Trophoblast cell (in vitro differentiated cells and primary cell): ENCODE measurements at regions not wholly inside any gene's neighbourhood (a gene's known extent, or its start where the extent isn't known, plus 50 kb on each side); places are given as distances from the start of the nearest gene placed in this dataset.

Experiments used
- DNase-seq, 2 donors: peaks; one replicate each; pipeline ENCODE4 v3.0.0-alpha.2; 2016
- H2AFZ ChIP-seq: 2 replicates; pipeline ENCODE4 v1.6.1; 2013; ENCODE audit warnings: low read length, moderate library complexity, mild to moderate bottlenecking; ENCODE audit not compliant: insufficient read depth, poor library complexity
- H2AK5ac ChIP-seq: 2 replicates; pipeline ENCODE4 v1.6.1; 2013; ENCODE audit warnings: mild to moderate bottlenecking, low read length
- H2BK120ac ChIP-seq: 2 replicates; pipeline ENCODE4 v1.6.1; 2013; ENCODE audit warnings: low read length, mild to moderate bottlenecking, moderate library complexity; ENCODE audit not compliant: insufficient read depth, poor library complexity
- H2BK12ac ChIP-seq: 2 replicates; pipeline ENCODE4 v1.6.1; 2013; ENCODE audit warnings: mild to moderate bottlenecking, low read length, moderate library complexity
- H2BK5ac ChIP-seq: 2 replicates; pipeline ENCODE4 v1.6.1; 2013; ENCODE audit warnings: low read length, low read depth, moderate library complexity, mild to moderate bottlenecking; ENCODE audit not compliant: poor library complexity
- H3K14ac ChIP-seq: 2 replicates; pipeline ENCODE4 v1.6.1; 2013; ENCODE audit warnings: mild to moderate bottlenecking, low read length
- H3K18ac ChIP-seq: 2 replicates; pipeline ENCODE4 v1.6.1; 2013; ENCODE audit warnings: mild to moderate bottlenecking, low read length
- H3K23ac ChIP-seq: 2 replicates; pipeline ENCODE4 v1.6.1; 2013; ENCODE audit warnings: low read length
- H3K27ac ChIP-seq: 2 replicates; pipeline ENCODE4 v1.5.1; 2013; ENCODE audit warnings: low read depth, mild to moderate bottlenecking, inconsistent platforms, low read length, moderate library complexity
- H3K27me3 ChIP-seq: 2 replicates; pipeline ENCODE4 v1.6.1; 2013; ENCODE audit warnings: inconsistent platforms, mild to moderate bottlenecking, low read length, moderate library complexity; ENCODE audit not compliant: insufficient read depth
- H3K36me3 ChIP-seq, 2 experiments: 1 replicate in 1 of 2; 2 replicates in 1 of 2; pipeline ENCODE4 v1.6.1; 2013; ENCODE audit warnings: low read length in 2 of 2, mild to moderate bottlenecking in 2 of 2, moderate library complexity in 1 of 2; ENCODE audit not compliant: insufficient read depth in 2 of 2, control insufficient read depth in 1 of 2
- H3K4ac ChIP-seq: 2 replicates; pipeline ENCODE4 v1.6.1; 2013; ENCODE audit warnings: low read depth, mild to moderate bottlenecking, low read length, moderate library complexity
- H3K4me1 ChIP-seq, 2 experiments: 1 replicate in 1 of 2; 2 replicates in 1 of 2; pipeline ENCODE4 v1.6.1; 2013; ENCODE audit warnings: low read length in 2 of 2, mild to moderate bottlenecking in 2 of 2, moderate library complexity in 1 of 2; ENCODE audit not compliant: insufficient read depth in 2 of 2, control insufficient read depth in 1 of 2
- H3K4me2 ChIP-seq: 2 replicates; pipeline ENCODE4 v1.6.1; 2013; ENCODE audit warnings: inconsistent platforms, mild to moderate bottlenecking, low read length, moderate library complexity
- H3K4me3 ChIP-seq: 2 replicates; pipeline ENCODE4 v1.5.1; 2013; ENCODE audit warnings: mild to moderate bottlenecking, low read depth, low read length, inconsistent platforms
- H3K79me1 ChIP-seq: one replicate; pipeline ENCODE4 v1.6.1; 2013; ENCODE audit warnings: low read length
- H3K79me2 ChIP-seq: 2 replicates; pipeline ENCODE4 v1.6.1; 2013; ENCODE audit warnings: low read length, mild to moderate bottlenecking; ENCODE audit not compliant: control insufficient read depth, insufficient read depth, poor library complexity
- H3K9ac ChIP-seq: 2 replicates; pipeline ENCODE4 v1.6.1; 2013; ENCODE audit warnings: mild to moderate bottlenecking, low read length
- H3K9me3 ChIP-seq: 2 replicates; pipeline ENCODE4 v1.6.1; 2013; ENCODE audit warnings: low read depth, mild to moderate bottlenecking, control low read depth, inconsistent platforms, low read length; ENCODE audit not compliant: insufficient read depth
- H4K12ac ChIP-seq: 2 replicates; pipeline ENCODE4 v1.6.1; 2013; ENCODE audit warnings: low read depth, mild to moderate bottlenecking, low read length, moderate library complexity
- H4K8ac ChIP-seq: 2 replicates; pipeline ENCODE4 v1.6.1; 2013; ENCODE audit warnings: low read depth, mild to moderate bottlenecking, low read length, moderate library complexity
- H4K91ac ChIP-seq: one replicate; pipeline ENCODE4 v1.6.1; 2013; ENCODE audit warnings: low read depth, mild to moderate bottlenecking, low read length, moderate library complexity
- WGBS: extraction: QIAGEN DNeasy Blood & Tissue Kit; methylation state at CpG from one replicate; pipeline ENCODE4 v1.1.7; 2013; ENCODE audit warnings: missing lambda C conversion rate; ENCODE audit not compliant: insufficient read length, insufficient coverage; ENCODE audit errors: extremely low coverage; 5-methylcytosine and 5-hydroxymethylcytosine counted together

GRCh38 chr6:166029506-166029905, 138.1 kb downstream of the TBXT start:
- Histone ChIP-seq H2BK120ac (no peak overlapping the region), H3K9me3 (peaks cover 5% of the 10 kb centered on the region), H3K79me1 (no peaks in the 10 kb centered on the region), H2AK5ac (no peak overlapping the region), H3K27ac (no peak overlapping the region), H3K4me3 (no peak overlapping the region), H2BK12ac (no peak overlapping the region), H3K14ac (no peak overlapping the region), H4K12ac (no peak overlapping the region), H3K4me1 (no peaks in the 10 kb centered on the region), H2AFZ (no peak overlapping the region), H3K27me3 (no peaks in the 10 kb centered on the region), H3K36me3 (no peaks in the 10 kb centered on the region), H3K4ac (no peak overlapping the region), H3K18ac (no peak overlapping the region), H3K79me2 (no peaks in the 10 kb centered on the region), H4K91ac (no peak overlapping the region), H3K23ac (no peak overlapping the region), H3K4me2 (no peak overlapping the region), H3K9ac (no peak overlapping the region), H2BK5ac (no peak overlapping the region), H4K8ac (no peak overlapping the region)
- peak; percentile 9 to 23 for DNase-seq
- WGBS = no CpG with 5 or more reads among the region's 3 CpGs

- no peak overlapping the region for H3K4me2 ChIP-seq
- no peak overlapping the region for H2BK5ac ChIP-seq
- H4K8ac ChIP-seq = no peak overlapping the region
- no peaks in the 10 kb centered on the region for H3K27me3 ChIP-seq
- H2AFZ ChIP-seq = no peak overlapping the region
- no peak overlapping the region for H3K27ac ChIP-seq
- no peak overlapping the region for H3K18ac ChIP-seq
- no CpG with 5 or more reads among the region's 3 CpGs for WGBS
- no peaks in the 10 kb centered on the region for H3K79me1 ChIP-seq
- H2BK120ac ChIP-seq = no peak overlapping the region
- H3K4me1 ChIP-seq = no peaks in the 10 kb centered on the region
- no peak overlapping the region for H3K14ac ChIP-seq
- no peak overlapping the region for H3K23ac ChIP-seq
- DNase-seq = no peak
- H2AK5ac ChIP-seq = no peak overlapping the region
- H3K36me3 ChIP-seq = no peaks in the 10 kb centered on the region
- no peak overlapping the region for H4K91ac ChIP-seq
- H3K4me3 ChIP-seq = no peak overlapping the region
- no peak overlapping the region for H3K9ac ChIP-seq
- H3K4ac ChIP-seq = no peak overlapping the region
- H3K79me2 ChIP-seq = no peaks in the 10 kb centered on the region
- H4K12ac ChIP-seq = no peak overlapping the region
- peaks cover 5% of the 10 kb centered on the region for H3K9me3 ChIP-seq
- no peak overlapping the region for H2BK12ac ChIP-seq
Measured at GRCh38 chr6:166027761-166028160, 139.9 kb downstream of the TBXT start.

- Histone ChIP-seq H2AFZ (no peak overlapping the region), H3K79me1 (no peaks in the 10 kb centered on the region), H2BK120ac (no peak overlapping the region), H3K18ac (no peak overlapping the region), H2BK12ac (no peak overlapping the region), H4K8ac (no peak overlapping the region), H3K79me2 (no peaks in the 10 kb centered on the region), H2BK5ac (no peak overlapping the region), H3K27ac (no peak overlapping the region), H3K27me3 (no peaks in the 10 kb centered on the region), H3K4ac (no peak overlapping the region), H3K4me3 (no peak overlapping the region), H4K12ac (no peak overlapping the region), H3K4me1 (no peaks in the 10 kb centered on the region), H2AK5ac (no peak overlapping the region), H4K91ac (no peak overlapping the region), H3K9me3 (peaks cover 5% of the 10 kb centered on the region), H3K9ac (no peak overlapping the region), H3K23ac (no peak overlapping the region), H3K4me2 (no peak overlapping the region), H3K14ac (no peak overlapping the region), H3K36me3 (no peaks in the 10 kb centered on the region)
- WGBS = no CpG with 5 or more reads among the region's 8 CpGs
- DNase-seq = no peak
Measured at GRCh38 chr6:166026586-166027126, 141.0 kb downstream of the TBXT start.

GRCh38 chr6:166025149-166025898, 142.3 kb downstream of the TBXT start:
- Histone ChIP-seq H3K23ac (no peak overlapping the region), H2BK5ac (no peak overlapping the region), H3K9me3 (peaks cover 9% of the 10 kb centered on the region), H3K4me3 (no peak overlapping the region), H2AFZ (no peak overlapping the region), H2BK120ac (no peak overlapping the region), H3K4me2 (no peak overlapping the region), H2AK5ac (no peak overlapping the region), H3K4ac (no peak overlapping the region), H3K36me3 (no peaks in the 10 kb centered on the region), H4K91ac (no peak overlapping the region), H3K27me3 (no peaks in the 10 kb centered on the region), H3K18ac (no peak overlapping the region), H4K8ac (no peak overlapping the region), H3K79me2 (no peaks in the 10 kb centered on the region), H3K9ac (no peak overlapping the region), H3K27ac (no peak overlapping the region), H2BK12ac (no peak overlapping the region), H3K4me1 (no peaks in the 10 kb centered on the region), H3K14ac (no peak overlapping the region), H4K12ac (no peak overlapping the region), H3K79me1 (no peaks in the 10 kb centered on the region)
- WGBS = no CpG with 5 or more reads among the region's 8 CpGs
- DNase-seq = no peak
